ENCODE measurements at regions not wholly inside any gene's neighbourhood (a gene's known extent, or its start where the extent isn't known, plus 50 kb on each side); places are given as distances from the start of the nearest gene placed in this dataset.
A peak's percentile ranks its signal among the peaks of the same experiment; 100 is the strongest.

DNA sequence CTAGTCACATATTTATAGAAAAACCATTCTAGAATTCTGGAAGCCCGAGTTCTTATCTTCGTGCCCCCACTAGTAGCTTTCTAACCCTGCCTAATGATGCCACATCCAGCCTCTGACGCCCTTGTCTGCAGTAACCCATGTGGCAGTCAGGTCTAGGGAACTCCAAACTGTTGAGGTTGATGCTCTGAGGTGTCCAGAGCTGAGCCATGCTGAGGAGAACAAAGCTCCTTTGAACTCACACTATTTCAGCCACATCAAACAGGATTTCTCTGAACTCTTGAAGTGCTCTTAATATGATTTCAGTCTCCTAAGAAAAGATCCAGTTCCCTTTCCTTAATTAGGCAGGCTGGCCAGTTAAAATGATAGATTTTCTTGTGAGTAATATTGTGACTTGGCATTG, 150.5 kb upstream of the ST8SIA2 start:
- Mint-ChIP-seq H3K27me3 (ENCODE audit: insufficient read depth, low read depth) (peaks cover 2% of the 10 kb centered on the region), H3K36me3 (no peaks in the 10 kb centered on the region), H3K9me3 (peaks cover 14% of the 10 kb centered on the region), H3K4me3 (no peak overlapping the region), H3K4me1 (peaks cover 5% of the 10 kb centered on the region), H3K27ac (peak overlapping the region; percentile 82)
- Histone ChIP-seq H4K20me1 (ENCODE audit: low read depth) (no peaks in the 10 kb centered on the region), H3K27ac (no peak overlapping the region), H3K9me3 (ENCODE audit: low read depth) (peaks cover 8% of the 10 kb centered on the region), H3K4me1 (no peaks in the 10 kb centered on the region), H3K9ac (no peak overlapping the region), H3F3A (ENCODE audit: low read depth) (no peaks in the 10 kb centered on the region), H3K4me3 (no peak overlapping the region), H3K4me2 (no peak overlapping the region), H2AFZ (replicated peaks) (no peak overlapping the region), H3K36me3 (no peaks in the 10 kb centered on the region), H3K79me2 (ENCODE audit: low read depth) (no peaks in the 10 kb centered on the region), H3K27me3 (no peaks in the 10 kb centered on the region)
- TF ChIP-seq EZH2 (IDR thresholded peaks at IDR 0.05) (no peak), EZH2phosphoT487 (IDR thresholded peaks at IDR 0.05) (no peak)
- TF ChIP-seq, protein P1, sequence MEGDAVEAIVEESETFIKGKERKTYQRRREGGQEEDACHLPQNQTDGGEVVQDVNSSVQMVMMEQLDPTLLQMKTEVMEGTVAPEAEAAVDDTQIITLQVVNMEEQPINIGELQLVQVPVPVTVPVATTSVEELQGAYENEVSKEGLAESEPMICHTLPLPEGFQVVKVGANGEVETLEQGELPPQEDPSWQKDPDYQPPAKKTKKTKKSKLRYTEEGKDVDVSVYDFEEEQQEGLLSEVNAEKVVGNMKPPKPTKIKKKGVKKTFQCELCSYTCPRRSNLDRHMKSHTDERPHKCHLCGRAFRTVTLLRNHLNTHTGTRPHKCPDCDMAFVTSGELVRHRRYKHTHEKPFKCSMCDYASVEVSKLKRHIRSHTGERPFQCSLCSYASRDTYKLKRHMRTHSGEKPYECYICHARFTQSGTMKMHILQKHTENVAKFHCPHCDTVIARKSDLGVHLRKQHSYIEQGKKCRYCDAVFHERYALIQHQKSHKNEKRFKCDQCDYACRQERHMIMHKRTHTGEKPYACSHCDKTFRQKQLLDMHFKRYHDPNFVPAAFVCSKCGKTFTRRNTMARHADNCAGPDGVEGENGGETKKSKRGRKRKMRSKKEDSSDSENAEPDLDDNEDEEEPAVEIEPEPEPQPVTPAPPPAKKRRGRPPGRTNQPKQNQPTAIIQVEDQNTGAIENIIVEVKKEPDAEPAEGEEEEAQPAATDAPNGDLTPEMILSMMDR (IDR thresholded peaks at IDR 0.05), result no peak
- no peak for DNase-seq (ENCODE audit: low spot score)

- no peaks in the 10 kb centered on the region for H3K36me3 Mint-ChIP-seq
- no peak overlapping the region for H2AFZ ChIP-seq (replicated peaks)
- H3K4me3 ChIP-seq, result no peak overlapping the region
- H3K27me3 ChIP-seq, result no peaks in the 10 kb centered on the region
- H4K20me1 ChIP-seq (ENCODE audit: low read depth), result no peaks in the 10 kb centered on the region
- H3K9me3 Mint-ChIP-seq, result peaks cover 5% of the 10 kb centered on the region
- no peak overlapping the region for H3K27ac Mint-ChIP-seq
- TF ChIP-seq EZH2phosphoT487 (IDR thresholded peaks at IDR 0.05) (no peak), EZH2 (IDR thresholded peaks at IDR 0.05) (no peak)
- TF ChIP-seq, protein P1 (IDR thresholded peaks at IDR 0.05), result no peak
- H3K27ac ChIP-seq, result no peak overlapping the region
- no peaks in the 10 kb centered on the region for H3K27me3 Mint-ChIP-seq (ENCODE audit: insufficient read depth, low read depth)
- H3K9me3 ChIP-seq (ENCODE audit: low read depth), result no peaks in the 10 kb centered on the region
- no peaks in the 10 kb centered on the region for H3F3A ChIP-seq (ENCODE audit: low read depth)
- no peak overlapping the region for H3K9ac ChIP-seq
- DNase-seq (ENCODE audit: low spot score), result no peak
- H3K36me3 ChIP-seq, result no peaks in the 10 kb centered on the region
- no peaks in the 10 kb centered on the region for H3K79me2 ChIP-seq (ENCODE audit: low read depth)
- H3K4me3 Mint-ChIP-seq, result no peak overlapping the region
- H3K4me1 Mint-ChIP-seq, result peaks cover 5% of the 10 kb centered on the region
- no peak overlapping the region for H3K4me2 ChIP-seq
- H3K4me1 ChIP-seq, result no peaks in the 10 kb centered on the region
Observed at GRCh38 chr15:92244703-92245102, 149.0 kb upstream of the ST8SIA2 start.

GRCh38 chr15:92247649-92248242, 145.9 kb upstream of the ST8SIA2 start:
- Histone ChIP-seq H3K4me2 (no peak overlapping the region), H4K20me1 (ENCODE audit: low read depth) (no peaks in the 10 kb centered on the region), H3K9me3 (ENCODE audit: low read depth) (no peaks in the 10 kb centered on the region), H2AFZ (replicated peaks) (no peak overlapping the region), H3K79me2 (ENCODE audit: low read depth) (no peaks in the 10 kb centered on the region), H3F3A (ENCODE audit: low read depth) (no peaks in the 10 kb centered on the region), H3K27me3 (no peaks in the 10 kb centered on the region), H3K36me3 (no peaks in the 10 kb centered on the region), H3K4me3 (no peak overlapping the region), H3K27ac (no peak overlapping the region), H3K9ac (no peak overlapping the region), H3K4me1 (no peaks in the 10 kb centered on the region)
- peaks cover 5% of the 10 kb centered on the region for H3K4me1 Mint-ChIP-seq
- no peak overlapping the region for H3K4me3 Mint-ChIP-seq
- no peaks in the 10 kb centered on the region for H3K27me3 Mint-ChIP-seq (ENCODE audit: insufficient read depth, low read depth)
- no peaks in the 10 kb centered on the region for H3K36me3 Mint-ChIP-seq
- TF ChIP-seq EZH2 (IDR thresholded peaks at IDR 0.05) (no peak), EZH2phosphoT487 (IDR thresholded peaks at IDR 0.05) (no peak)
- no peak for DNase-seq (ENCODE audit: low spot score)
- peaks cover 1% of the 10 kb centered on the region for H3K9me3 Mint-ChIP-seq
- H3K27ac Mint-ChIP-seq, result no peak overlapping the region

DNA sequence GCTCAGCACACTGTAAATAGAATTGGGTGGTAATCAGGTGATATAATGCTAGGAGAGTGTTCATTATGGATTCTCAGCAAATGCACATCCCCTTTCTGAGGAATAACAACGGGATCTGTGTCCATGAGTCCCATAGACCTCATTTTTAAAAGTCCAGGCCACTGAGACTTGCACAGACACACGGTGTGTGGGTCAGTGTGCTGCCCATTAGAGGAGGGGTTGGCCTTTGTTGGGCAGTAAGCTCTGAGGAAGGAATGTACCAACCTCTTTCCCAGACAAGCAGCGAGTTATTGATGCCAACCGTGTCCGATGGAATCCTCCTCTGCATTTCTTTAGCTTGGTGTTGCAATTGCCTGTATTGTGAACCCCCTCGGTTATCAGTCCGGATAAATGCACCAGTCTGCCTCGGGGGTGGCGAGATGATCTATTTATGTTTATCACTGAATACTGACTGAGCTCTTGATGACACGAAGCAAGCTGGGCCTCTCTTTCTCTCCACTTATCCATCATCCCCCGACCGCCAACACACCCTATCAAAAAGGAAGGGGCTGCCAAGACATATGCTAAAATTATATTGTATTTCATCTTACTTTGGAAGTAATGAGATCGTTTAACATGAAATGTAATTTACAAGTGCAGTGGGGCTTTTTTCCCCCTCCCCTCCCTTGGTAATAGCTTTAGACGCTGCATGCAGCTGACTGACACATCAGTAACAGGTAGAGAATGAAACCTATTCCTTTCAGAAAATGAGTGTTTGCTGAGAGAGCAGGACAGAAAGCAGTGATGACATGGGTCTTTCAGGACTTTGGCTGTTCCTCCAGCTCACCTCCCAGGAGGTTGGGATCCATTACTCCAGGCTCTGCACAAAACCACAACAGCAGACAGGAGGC, 126.6 kb upstream of the ST8SIA2 start:
- no peak overlapping the region for H3K4me3 ChIP-seq
- Mint-ChIP-seq H3K27ac (no peak overlapping the region), H3K27me3 (ENCODE audit: insufficient read depth, low read depth) (no peaks in the 10 kb centered on the region), H3K4me3 (no peak overlapping the region), H3K9me3 (no peaks in the 10 kb centered on the region), H3K36me3 (no peaks in the 10 kb centered on the region), H3K4me1 (peaks cover 6% of the 10 kb centered on the region)
- H3K27ac ChIP-seq, result no peak overlapping the region
- H4K20me1 ChIP-seq (ENCODE audit: low read depth), result no peaks in the 10 kb centered on the region
- no peak for DNase-seq (ENCODE audit: low spot score)
- H2AFZ ChIP-seq (replicated peaks), result peak overlapping the region; percentile 71
- H3F3A ChIP-seq (ENCODE audit: low read depth), result no peaks in the 10 kb centered on the region
- H3K4me2 ChIP-seq, result no peak overlapping the region
- H3K9me3 ChIP-seq (ENCODE audit: low read depth), result no peaks in the 10 kb centered on the region
- TF ChIP-seq, protein P1 (IDR thresholded peaks at IDR 0.05), result no peak
- TF ChIP-seq EZH2 (IDR thresholded peaks at IDR 0.05), result no peak
- TF ChIP-seq EZH2phosphoT487 (IDR thresholded peaks at IDR 0.05), result no peak
- H3K36me3 ChIP-seq, result no peaks in the 10 kb centered on the region
- H3K4me1 ChIP-seq, result peaks cover 6% of the 10 kb centered on the region
- H3K27me3 ChIP-seq, result no peaks in the 10 kb centered on the region
- H3K9ac ChIP-seq, result no peak overlapping the region
- no peaks in the 10 kb centered on the region for H3K79me2 ChIP-seq (ENCODE audit: low read depth)
